Liver (tissue), 8 donors: ENCODE measurements at regions not wholly inside any gene's neighbourhood (a gene's known extent, or its start where the extent isn't known, plus 50 kb on each side); places are given as distances from the start of the nearest gene placed in this dataset.

Source experiments
- DNase-seq: peaks from one replicate; pipeline ENCODE4 v3.0.0-alpha.2; 2017; ENCODE audit warnings: low spot score
- H3K27ac ChIP-seq, 2 donors: one replicate each; pipeline ENCODE4 v1.7.0; 2013; ENCODE audit warnings: inconsistent platforms in 2 of 2, low read length in 2 of 2, control low read depth in 1 of 2, low read depth in 1 of 2, mild to moderate bottlenecking in 1 of 2
- H3K27me3 ChIP-seq, 4 donors: one replicate each; pipeline versions ENCODE4 v1.6.1 to v1.7.0; 2013; ENCODE audit warnings: low read length in 3 of 4, inconsistent platforms in 1 of 4, mild to moderate bottlenecking in 1 of 4, moderate library complexity in 1 of 4; ENCODE audit not compliant: control insufficient read depth in 4 of 4, insufficient read depth in 4 of 4
- H3K36me3 ChIP-seq, 4 donors: one replicate each; pipeline versions ENCODE4 v1.6.1 to v1.7.0; 2013; ENCODE audit warnings: low read length in 3 of 4, mild to moderate bottlenecking in 3 of 4, low read depth in 1 of 4, moderate library complexity in 1 of 4; ENCODE audit not compliant: control insufficient read depth in 4 of 4, insufficient read depth in 3 of 4
- H3K4me1 ChIP-seq, 4 donors: one replicate each; pipeline versions ENCODE4 v1.6.1 to v1.7.0; 2013; ENCODE audit warnings: low read length in 3 of 4, mild to moderate bottlenecking in 3 of 4, moderate library complexity in 1 of 4; ENCODE audit not compliant: control insufficient read depth in 4 of 4, insufficient read depth in 4 of 4
- H3K4me3 ChIP-seq, 3 donors: one replicate each; pipeline versions ENCODE4 v1.6.1 to v1.7.0; 2013; ENCODE audit warnings: low read length in 3 of 3, control low read depth in 1 of 3, low read depth in 1 of 3, mild to moderate bottlenecking in 1 of 3
- H3K9ac ChIP-seq, 2 donors: one replicate each; pipeline ENCODE4 v1.7.0; 2013; ENCODE audit warnings: low read length in 2 of 2, mild to moderate bottlenecking in 2 of 2, moderate library complexity in 2 of 2, control low read depth in 1 of 2, low read depth in 1 of 2
- H3K9me3 ChIP-seq, 4 donors: one replicate each; pipeline versions ENCODE4 v1.6.1 to v1.7.0; 2013; ENCODE audit warnings: low read length in 3 of 4; ENCODE audit not compliant: control insufficient read depth in 4 of 4
- EGR1 ChIP-seq, 2 donors: IDR thresholded peaks; 2 replicates each; pipeline ENCODE4 v1.6.1; 2016 to 2018; ENCODE audit warnings: antibody characterized with exemption in 2 of 2, low read depth in 2 of 2
- FOXA1 ChIP-seq: IDR thresholded peaks from 2 replicates; pipeline ENCODE4 v1.6.1; 2016; ENCODE audit warnings: antibody characterized with exemption
- FOXA2 ChIP-seq: IDR thresholded peaks from 2 replicates; pipeline ENCODE4 v1.6.1; 2016; ENCODE audit warnings: antibody characterized with exemption
- GABPA ChIP-seq, 2 donors: IDR thresholded peaks in 1 of 2; conservative IDR thresholded peaks in 1 of 2; 2 replicates each; pipeline ENCODE4 v1.6.1; 2016; ENCODE audit warnings: antibody characterized with exemption in 2 of 2, mild to moderate bottlenecking in 1 of 2, moderate library complexity in 1 of 2
- HNF4A ChIP-seq, 2 donors: conservative IDR thresholded peaks; 2 replicates each; pipeline ENCODE4 v1.6.1; 2016; ENCODE audit warnings: antibody characterized with exemption in 2 of 2, mild to moderate bottlenecking in 2 of 2
- HNF4G ChIP-seq: IDR thresholded peaks from 2 replicates; pipeline ENCODE4 v1.6.1; 2016; ENCODE audit warnings: antibody characterized with exemption
- JUND ChIP-seq, 2 donors: IDR thresholded peaks; 2 replicates each; pipeline ENCODE4 v1.6.1; 2016; ENCODE audit warnings: antibody characterized with exemption in 2 of 2
- NR2F2 ChIP-seq: IDR thresholded peaks from 2 replicates; pipeline ENCODE4 v1.6.1; 2016; ENCODE audit warnings: antibody characterized with exemption
- RAD21 ChIP-seq, 2 donors: IDR thresholded peaks; 2 replicates each; pipeline ENCODE4 v1.6.1; 2016; ENCODE audit warnings: antibody characterized with exemption in 2 of 2, mild to moderate bottlenecking in 2 of 2
- RXRA ChIP-seq, 2 donors: IDR thresholded peaks; 2 replicates each; pipeline ENCODE4 v1.6.1; 2017 to 2018; ENCODE audit warnings: antibody characterized with exemption in 2 of 2, mild to moderate bottlenecking in 1 of 2
- SP1 ChIP-seq: IDR thresholded peaks from 2 replicates; pipeline ENCODE4 v1.6.1; 2018; ENCODE audit warnings: antibody characterized with exemption, mild to moderate bottlenecking
- TAF1 ChIP-seq: conservative IDR thresholded peaks from 2 replicates; pipeline ENCODE4 v1.6.1; 2016; ENCODE audit warnings: antibody characterized with exemption, mild to moderate bottlenecking
- WGBS: extraction: QIAGEN DNeasy Blood & Tissue Kit; methylation state at CpG from one replicate; pipeline ENCODE4 v1.1.7; 2013; 5-methylcytosine and 5-hydroxymethylcytosine counted together
- TF ChIP-seq, protein P1 (sequence below): IDR thresholded peaks from 2 replicates; pipeline ENCODE4 v1.6.1; 2016; ENCODE audit warnings: antibody characterized with exemption
- TF ChIP-seq, protein P2 (sequence below): IDR thresholded peaks from 2 replicates; pipeline ENCODE4 v1.6.1; 2016; ENCODE audit warnings: antibody characterized with exemption, mild to moderate bottlenecking
- TF ChIP-seq, protein P3 (sequence below): fragments of 150-350 bp; IDR thresholded peaks from 2 replicates; pipeline ENCODE4 v1.5.1; 2017; ENCODE audit warnings: improper control_type of control experiment, low read depth, low read length; ENCODE audit not compliant: missing input control
- TF ChIP-seq, protein P4 (sequence below): IDR thresholded peaks from 2 replicates; pipeline ENCODE4 v1.6.1; 2016; ENCODE audit warnings: antibody characterized with exemption
- TF ChIP-seq, protein P5 (sequence below): IDR thresholded peaks from 2 replicates; pipeline ENCODE4 v1.6.1; 2016; ENCODE audit warnings: antibody characterized with exemption
- donor health status: healthy.
- donor health status: healthy.
- donor health status: healthy.
- donor health status: healthy.
- donor health status: healthy.

DNA sequence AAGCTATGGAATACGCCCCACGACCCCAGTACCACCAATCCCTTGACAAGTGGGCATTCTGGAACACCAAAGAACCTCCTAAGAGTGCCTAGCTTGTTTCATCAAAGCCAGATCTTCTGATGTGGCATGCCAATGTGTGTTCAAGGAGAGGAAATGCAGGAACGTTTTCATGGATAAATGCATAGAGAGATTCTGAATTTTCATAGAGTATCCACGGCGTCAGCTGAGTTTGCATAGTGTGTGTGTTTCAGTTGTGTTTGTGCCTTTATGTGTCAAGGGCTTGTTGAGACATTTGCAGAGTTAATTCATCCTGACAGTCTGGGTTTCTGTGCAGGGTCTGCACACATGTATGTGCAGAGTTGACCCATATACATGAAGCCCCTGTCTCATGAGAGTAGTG lies 172.7 kb upstream of the LRFN2 start:
- Histone ChIP-seq H3K27me3 (peaks cover 0 to 6% (median 3%) of the 10 kb centered on the region in 4 donors), H3K9me3 (peaks cover 0 to 3% (median 0%) of the 10 kb centered on the region in 4 donors), H3K4me3 (no peak overlapping the region), H3K27ac (no peak overlapping the region), H3K36me3 (no peaks in the 10 kb centered on the region), H3K4me1 (no peaks in the 10 kb centered on the region), H3K9ac (no peak overlapping the region)
- no peak for TF ChIP-seq TAF1
- TF ChIP-seq JUND (IDR thresholded peaks at IDR 0.05), result no peak
- TF ChIP-seq FOXA2, result no peak
- TF ChIP-seq FOXA1, result no peak
- TF ChIP-seq RAD21 (IDR thresholded peaks at IDR 0.05), result no peak
- 79% methylated on average over 5 of the region's 5 CpGs for WGBS
- DNase-seq, result no peak

DNA sequence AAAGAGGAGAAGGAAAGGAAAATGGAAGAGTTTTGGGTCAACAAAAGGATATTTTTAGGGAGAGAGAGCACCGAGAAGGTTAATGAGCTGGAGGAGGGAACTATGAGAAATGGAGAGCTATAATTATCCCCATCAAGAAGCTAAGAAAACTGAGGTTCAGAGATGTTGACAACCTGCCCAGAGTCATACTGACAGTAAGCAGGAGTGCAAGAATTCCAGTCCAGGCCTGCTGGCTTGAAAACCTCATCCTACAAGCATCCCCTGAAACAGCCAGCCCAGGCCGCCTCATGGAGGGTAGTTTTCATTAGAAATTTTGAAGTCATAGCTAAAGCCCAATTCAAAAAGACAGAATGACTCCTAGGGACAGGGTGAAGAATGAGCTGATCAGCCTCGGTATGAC lies 172.1 kb upstream of the LRFN2 start:
- H3K4me3 ChIP-seq, result no peak overlapping the region
- H3K36me3 ChIP-seq, result no peaks in the 10 kb centered on the region
- H3K9me3 ChIP-seq, result peaks cover 0 to 3% (median 0%) of the 10 kb centered on the region in 4 donors
- WGBS, result 85% methylated on average over 3 of the region's 3 CpGs
- no peak overlapping the region for H3K27ac ChIP-seq
- TF ChIP-seq RXRA (IDR thresholded peaks at IDR 0.05), result no peak
- no peak for TF ChIP-seq FOXA1
- no peak for TF ChIP-seq SP1
- TF ChIP-seq, protein P1, sequence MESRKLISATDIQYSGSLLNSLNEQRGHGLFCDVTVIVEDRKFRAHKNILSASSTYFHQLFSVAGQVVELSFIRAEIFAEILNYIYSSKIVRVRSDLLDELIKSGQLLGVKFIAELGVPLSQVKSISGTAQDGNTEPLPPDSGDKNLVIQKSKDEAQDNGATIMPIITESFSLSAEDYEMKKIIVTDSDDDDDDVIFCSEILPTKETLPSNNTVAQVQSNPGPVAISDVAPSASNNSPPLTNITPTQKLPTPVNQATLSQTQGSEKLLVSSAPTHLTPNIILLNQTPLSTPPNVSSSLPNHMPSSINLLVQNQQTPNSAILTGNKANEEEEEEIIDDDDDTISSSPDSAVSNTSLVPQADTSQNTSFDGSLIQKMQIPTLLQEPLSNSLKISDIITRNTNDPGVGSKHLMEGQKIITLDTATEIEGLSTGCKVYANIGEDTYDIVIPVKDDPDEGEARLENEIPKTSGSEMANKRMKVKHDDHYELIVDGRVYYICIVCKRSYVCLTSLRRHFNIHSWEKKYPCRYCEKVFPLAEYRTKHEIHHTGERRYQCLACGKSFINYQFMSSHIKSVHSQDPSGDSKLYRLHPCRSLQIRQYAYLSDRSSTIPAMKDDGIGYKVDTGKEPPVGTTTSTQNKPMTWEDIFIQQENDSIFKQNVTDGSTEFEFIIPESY, result no peak
- TF ChIP-seq HNF4G, result no peak
- TF ChIP-seq FOXA2, result no peak
- no peak overlapping the region for H3K9ac ChIP-seq
- H3K27me3 ChIP-seq, result peaks cover 2 to 7% (median 4%) of the 10 kb centered on the region in 4 donors
- no peaks in the 10 kb centered on the region for H3K4me1 ChIP-seq
- DNase-seq, result no peak

DNA sequence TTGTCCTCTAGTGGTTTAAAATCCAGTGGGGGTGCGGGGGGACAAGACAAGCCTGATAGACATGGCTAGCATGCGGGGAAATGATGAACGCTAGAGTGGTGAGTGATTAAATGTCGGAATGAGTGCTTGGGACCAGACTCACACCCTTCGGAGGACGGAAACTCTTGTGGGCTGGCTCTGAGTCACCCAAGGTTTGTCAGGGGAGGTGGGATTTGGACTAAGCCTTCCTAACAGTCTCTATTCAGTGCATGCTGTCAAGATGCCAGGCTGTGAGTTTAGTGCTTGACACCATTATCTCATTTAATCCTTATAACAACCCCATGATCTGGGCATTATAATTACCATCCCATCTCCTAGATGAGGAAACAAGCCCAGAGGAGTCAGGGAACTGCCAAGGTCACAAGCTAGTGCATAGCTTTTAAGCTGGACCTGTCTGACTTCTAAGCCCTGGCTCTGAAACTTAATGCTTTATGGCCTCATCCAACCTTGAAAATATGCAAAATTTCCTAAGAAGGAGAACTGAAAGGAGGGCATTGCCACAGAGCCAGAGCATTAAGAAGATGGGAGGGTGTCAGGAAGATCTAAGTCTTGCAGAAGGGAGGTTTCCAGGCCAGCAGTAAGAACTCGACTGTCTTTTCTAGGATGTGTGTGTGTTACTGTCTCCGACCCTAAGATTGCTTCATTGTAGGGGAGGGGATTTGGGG lies 168.7 kb upstream of the LRFN2 start:
- no peaks in the 10 kb centered on the region for H3K9me3 ChIP-seq
- no peak for TF ChIP-seq RXRA (IDR thresholded peaks at IDR 0.05)
- TF ChIP-seq, protein P2, sequence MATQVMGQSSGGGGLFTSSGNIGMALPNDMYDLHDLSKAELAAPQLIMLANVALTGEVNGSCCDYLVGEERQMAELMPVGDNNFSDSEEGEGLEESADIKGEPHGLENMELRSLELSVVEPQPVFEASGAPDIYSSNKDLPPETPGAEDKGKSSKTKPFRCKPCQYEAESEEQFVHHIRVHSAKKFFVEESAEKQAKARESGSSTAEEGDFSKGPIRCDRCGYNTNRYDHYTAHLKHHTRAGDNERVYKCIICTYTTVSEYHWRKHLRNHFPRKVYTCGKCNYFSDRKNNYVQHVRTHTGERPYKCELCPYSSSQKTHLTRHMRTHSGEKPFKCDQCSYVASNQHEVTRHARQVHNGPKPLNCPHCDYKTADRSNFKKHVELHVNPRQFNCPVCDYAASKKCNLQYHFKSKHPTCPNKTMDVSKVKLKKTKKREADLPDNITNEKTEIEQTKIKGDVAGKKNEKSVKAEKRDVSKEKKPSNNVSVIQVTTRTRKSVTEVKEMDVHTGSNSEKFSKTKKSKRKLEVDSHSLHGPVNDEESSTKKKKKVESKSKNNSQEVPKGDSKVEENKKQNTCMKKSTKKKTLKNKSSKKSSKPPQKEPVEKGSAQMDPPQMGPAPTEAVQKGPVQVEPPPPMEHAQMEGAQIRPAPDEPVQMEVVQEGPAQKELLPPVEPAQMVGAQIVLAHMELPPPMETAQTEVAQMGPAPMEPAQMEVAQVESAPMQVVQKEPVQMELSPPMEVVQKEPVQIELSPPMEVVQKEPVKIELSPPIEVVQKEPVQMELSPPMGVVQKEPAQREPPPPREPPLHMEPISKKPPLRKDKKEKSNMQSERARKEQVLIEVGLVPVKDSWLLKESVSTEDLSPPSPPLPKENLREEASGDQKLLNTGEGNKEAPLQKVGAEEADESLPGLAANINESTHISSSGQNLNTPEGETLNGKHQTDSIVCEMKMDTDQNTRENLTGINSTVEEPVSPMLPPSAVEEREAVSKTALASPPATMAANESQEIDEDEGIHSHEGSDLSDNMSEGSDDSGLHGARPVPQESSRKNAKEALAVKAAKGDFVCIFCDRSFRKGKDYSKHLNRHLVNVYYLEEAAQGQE, result no peak
- no peak for TF ChIP-seq HNF4A (conservative IDR thresholded peaks at IDR 0.05)
- TF ChIP-seq GABPA (IDR thresholded peaks at IDR 0.05 in 1 of 2, conservative IDR thresholded peaks at IDR 0.05 in 1 of 2), result no peak
- TF ChIP-seq, protein P3, sequence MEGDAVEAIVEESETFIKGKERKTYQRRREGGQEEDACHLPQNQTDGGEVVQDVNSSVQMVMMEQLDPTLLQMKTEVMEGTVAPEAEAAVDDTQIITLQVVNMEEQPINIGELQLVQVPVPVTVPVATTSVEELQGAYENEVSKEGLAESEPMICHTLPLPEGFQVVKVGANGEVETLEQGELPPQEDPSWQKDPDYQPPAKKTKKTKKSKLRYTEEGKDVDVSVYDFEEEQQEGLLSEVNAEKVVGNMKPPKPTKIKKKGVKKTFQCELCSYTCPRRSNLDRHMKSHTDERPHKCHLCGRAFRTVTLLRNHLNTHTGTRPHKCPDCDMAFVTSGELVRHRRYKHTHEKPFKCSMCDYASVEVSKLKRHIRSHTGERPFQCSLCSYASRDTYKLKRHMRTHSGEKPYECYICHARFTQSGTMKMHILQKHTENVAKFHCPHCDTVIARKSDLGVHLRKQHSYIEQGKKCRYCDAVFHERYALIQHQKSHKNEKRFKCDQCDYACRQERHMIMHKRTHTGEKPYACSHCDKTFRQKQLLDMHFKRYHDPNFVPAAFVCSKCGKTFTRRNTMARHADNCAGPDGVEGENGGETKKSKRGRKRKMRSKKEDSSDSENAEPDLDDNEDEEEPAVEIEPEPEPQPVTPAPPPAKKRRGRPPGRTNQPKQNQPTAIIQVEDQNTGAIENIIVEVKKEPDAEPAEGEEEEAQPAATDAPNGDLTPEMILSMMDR, result no peak
- TF ChIP-seq, protein P4, sequence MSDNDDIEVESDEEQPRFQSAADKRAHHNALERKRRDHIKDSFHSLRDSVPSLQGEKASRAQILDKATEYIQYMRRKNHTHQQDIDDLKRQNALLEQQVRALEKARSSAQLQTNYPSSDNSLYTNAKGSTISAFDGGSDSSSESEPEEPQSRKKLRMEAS, result no peak
- no peak for TF ChIP-seq SP1
- no peak for TF ChIP-seq FOXA1
- TF ChIP-seq, protein P5, sequence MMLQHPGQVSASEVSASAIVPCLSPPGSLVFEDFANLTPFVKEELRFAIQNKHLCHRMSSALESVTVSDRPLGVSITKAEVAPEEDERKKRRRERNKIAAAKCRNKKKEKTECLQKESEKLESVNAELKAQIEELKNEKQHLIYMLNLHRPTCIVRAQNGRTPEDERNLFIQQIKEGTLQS, result no peak
- TF ChIP-seq RAD21 (IDR thresholded peaks at IDR 0.05), result no peak
- TF ChIP-seq JUND (IDR thresholded peaks at IDR 0.05), result no peak
- TF ChIP-seq EGR1 (IDR thresholded peaks at IDR 0.05; ENCODE audit: low read depth in 2 of 2), result no peak
- no peak for TF ChIP-seq NR2F2
- no peak for TF ChIP-seq TAF1
- no peak for DNase-seq
- H3K4me1 ChIP-seq, result no peaks in the 10 kb centered on the region
- H3K9ac ChIP-seq, result no peak overlapping the region
- H3K4me3 ChIP-seq, result no peak overlapping the region
- WGBS, result 76% methylated on average over 8 of the region's 8 CpGs
- no peaks in the 10 kb centered on the region for H3K36me3 ChIP-seq
- H3K27ac ChIP-seq, result no peak overlapping the region
- H3K27me3 ChIP-seq, result peaks cover 2 to 12% (median 5%) of the 10 kb centered on the region in 4 donors
